ENCODE measurements at regions not wholly inside any gene's neighbourhood (a gene's known extent, or its start where the extent isn't known, plus 50 kb on each side); places are given as distances from the start of the nearest gene placed in this dataset.
"Not testable (repeated sequence)": the region's sequence is repeated elsewhere in the genome, so short reads cannot be mapped to it uniquely, and the experiment has no call there.

- Histone ChIP-seq H3K4me3 (no peak overlapping the region), H3K4me2 (no peak overlapping the region), H2AFZ (no peak overlapping the region), H3K27me3 (no peaks in the 10 kb centered on the region), H3K4me1 (ENCODE audit: insufficient read depth) (no peaks in the 10 kb centered on the region), H4K20me1 (ENCODE audit: insufficient read depth, poor library complexity, severe bottlenecking) (no peaks in the 10 kb centered on the region), H3K36me3 (replicated peaks; ENCODE audit: insufficient read depth, low read depth) (no peaks in the 10 kb centered on the region), H3K9me2 (replicated peaks; ENCODE audit: insufficient read depth) (no peaks in the 10 kb centered on the region), H3K9me3 (ENCODE audit: low read depth) (no peaks in the 10 kb centered on the region), H3K79me2 (no peaks in the 10 kb centered on the region), H3K27ac (no peak overlapping the region)
- DNase-seq (ENCODE audit: low spot score), result no peak
- TF ChIP-seq EZH2 (IDR thresholded peaks at IDR 0.05; ENCODE audit: borderline replicate concordance) (no peak), EZH2phosphoT487 (IDR thresholded peaks at IDR 0.05; ENCODE audit: low read depth, severe bottlenecking, unreplicated experiment) (no peak)
- TF ChIP-seq, protein P1, sequence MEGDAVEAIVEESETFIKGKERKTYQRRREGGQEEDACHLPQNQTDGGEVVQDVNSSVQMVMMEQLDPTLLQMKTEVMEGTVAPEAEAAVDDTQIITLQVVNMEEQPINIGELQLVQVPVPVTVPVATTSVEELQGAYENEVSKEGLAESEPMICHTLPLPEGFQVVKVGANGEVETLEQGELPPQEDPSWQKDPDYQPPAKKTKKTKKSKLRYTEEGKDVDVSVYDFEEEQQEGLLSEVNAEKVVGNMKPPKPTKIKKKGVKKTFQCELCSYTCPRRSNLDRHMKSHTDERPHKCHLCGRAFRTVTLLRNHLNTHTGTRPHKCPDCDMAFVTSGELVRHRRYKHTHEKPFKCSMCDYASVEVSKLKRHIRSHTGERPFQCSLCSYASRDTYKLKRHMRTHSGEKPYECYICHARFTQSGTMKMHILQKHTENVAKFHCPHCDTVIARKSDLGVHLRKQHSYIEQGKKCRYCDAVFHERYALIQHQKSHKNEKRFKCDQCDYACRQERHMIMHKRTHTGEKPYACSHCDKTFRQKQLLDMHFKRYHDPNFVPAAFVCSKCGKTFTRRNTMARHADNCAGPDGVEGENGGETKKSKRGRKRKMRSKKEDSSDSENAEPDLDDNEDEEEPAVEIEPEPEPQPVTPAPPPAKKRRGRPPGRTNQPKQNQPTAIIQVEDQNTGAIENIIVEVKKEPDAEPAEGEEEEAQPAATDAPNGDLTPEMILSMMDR (IDR thresholded peaks at IDR 0.05; ENCODE audit: poor library complexity), result no peak
- WGBS (ENCODE audit: low lambda C conversion rate, missing lambda C conversion rate), result 19% methylated on average over 1 of the region's 1 CpG
These were observed 509.8 kb downstream of the AMY1C start for GRCh38 chr1:104259481-104259880.

- not testable (repeated sequence) for H3K9me2 ChIP-seq (replicated peaks; ENCODE audit: insufficient read depth); H3K27ac ChIP-seq; H3K4me3 ChIP-seq; H3K36me3 ChIP-seq (replicated peaks; ENCODE audit: insufficient read depth, low read depth); H3K27me3 ChIP-seq; DNase-seq (ENCODE audit: low spot score); H3K4me1 ChIP-seq (ENCODE audit: insufficient read depth); H2AFZ ChIP-seq; H3K79me2 ChIP-seq; H3K9me3 ChIP-seq (ENCODE audit: low read depth); H4K20me1 ChIP-seq (ENCODE audit: insufficient read depth, poor library complexity, severe bottlenecking); H3K4me2 ChIP-seq
- 85% methylated on average over 14 of the region's 14 CpGs for WGBS (ENCODE audit: low lambda C conversion rate, missing lambda C conversion rate)
- TF ChIP-seq, protein P1 (IDR thresholded peaks at IDR 0.05; ENCODE audit: poor library complexity), result peak; percentile 3
These were observed 513.4 kb downstream of the AMY1C start for GRCh38 chr1:104263110-104263509.

DNA sequence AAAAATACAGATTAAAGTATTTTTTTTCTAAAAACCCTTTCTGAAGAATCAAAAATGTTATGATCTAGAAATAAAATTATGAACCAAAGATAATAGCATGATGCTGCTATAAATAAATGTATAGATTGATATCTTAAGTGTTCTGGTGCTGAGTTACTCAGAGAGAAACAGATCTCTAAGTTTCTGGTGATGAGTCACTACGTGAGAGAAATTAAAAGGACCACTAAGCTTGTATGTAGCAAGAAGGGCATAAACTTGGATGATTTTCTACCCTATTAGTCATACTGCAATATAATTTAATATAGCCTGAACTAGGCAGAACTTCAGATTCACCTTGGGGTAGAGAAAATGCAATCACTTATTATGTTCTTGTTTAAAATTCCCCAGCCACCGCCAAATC lies 514.8 kb downstream of the AMY1C start:
- Histone ChIP-seq H3K27me3 (no peaks in the 10 kb centered on the region), H3K27ac (no peak overlapping the region), H2AFZ (no peak overlapping the region), H3K4me1 (ENCODE audit: insufficient read depth) (no peaks in the 10 kb centered on the region), H4K20me1 (ENCODE audit: insufficient read depth, poor library complexity, severe bottlenecking) (no peaks in the 10 kb centered on the region), H3K79me2 (no peaks in the 10 kb centered on the region), H3K4me3 (no peak overlapping the region), H3K4me2 (no peak overlapping the region), H3K9me2 (replicated peaks; ENCODE audit: insufficient read depth) (no peaks in the 10 kb centered on the region), H3K36me3 (replicated peaks; ENCODE audit: insufficient read depth, low read depth) (no peaks in the 10 kb centered on the region), H3K9me3 (ENCODE audit: low read depth) (no peaks in the 10 kb centered on the region)
- 82% methylated on average over 2 of the region's 2 CpGs for WGBS (ENCODE audit: low lambda C conversion rate, missing lambda C conversion rate)
- peak; percentile 4 for DNase-seq (ENCODE audit: low spot score)
- TF ChIP-seq EZH2 (IDR thresholded peaks at IDR 0.05; ENCODE audit: borderline replicate concordance) (no peak), EZH2phosphoT487 (IDR thresholded peaks at IDR 0.05; ENCODE audit: low read depth, severe bottlenecking, unreplicated experiment) (no peak)
- TF ChIP-seq, protein P1 (IDR thresholded peaks at IDR 0.05; ENCODE audit: poor library complexity), result no peak

GRCh38 chr1:104265163-104265562 lies 515.5 kb downstream of the AMY1C start:
- no peak for TF ChIP-seq EZH2 (IDR thresholded peaks at IDR 0.05; ENCODE audit: borderline replicate concordance)
- TF ChIP-seq, protein P1 (IDR thresholded peaks at IDR 0.05; ENCODE audit: poor library complexity), result no peak
- no peak for TF ChIP-seq EZH2phosphoT487 (IDR thresholded peaks at IDR 0.05; ENCODE audit: low read depth, severe bottlenecking, unreplicated experiment)
- DNase-seq (ENCODE audit: low spot score), result no peak
- no peaks in the 10 kb centered on the region for H3K9me3 ChIP-seq (ENCODE audit: low read depth)
- no peaks in the 10 kb centered on the region for H3K4me1 ChIP-seq (ENCODE audit: insufficient read depth)
- no peak overlapping the region for H3K4me3 ChIP-seq
- no peaks in the 10 kb centered on the region for H3K9me2 ChIP-seq (replicated peaks; ENCODE audit: insufficient read depth)
- H3K27ac ChIP-seq, result no peak overlapping the region
- no peaks in the 10 kb centered on the region for H3K36me3 ChIP-seq (replicated peaks; ENCODE audit: insufficient read depth, low read depth)
- 90% methylated on average over 4 of the region's 4 CpGs for WGBS (ENCODE audit: low lambda C conversion rate, missing lambda C conversion rate)
- H4K20me1 ChIP-seq (ENCODE audit: insufficient read depth, poor library complexity, severe bottlenecking), result no peaks in the 10 kb centered on the region
- H3K4me2 ChIP-seq, result no peak overlapping the region
- no peaks in the 10 kb centered on the region for H3K79me2 ChIP-seq
- no peaks in the 10 kb centered on the region for H3K27me3 ChIP-seq
- H2AFZ ChIP-seq, result no peak overlapping the region
